ENCODE measurements at regions not wholly inside any gene's neighbourhood (a gene's known extent, or its start where the extent isn't known, plus 50 kb on each side); places are given as distances from the start of the nearest gene placed in this dataset.

- DNase-seq (ENCODE audit: low spot score): no peak
Measured at GRCh38 chr7:51518646-51519045, 202.0 kb upstream of the COBL start.

DNA sequence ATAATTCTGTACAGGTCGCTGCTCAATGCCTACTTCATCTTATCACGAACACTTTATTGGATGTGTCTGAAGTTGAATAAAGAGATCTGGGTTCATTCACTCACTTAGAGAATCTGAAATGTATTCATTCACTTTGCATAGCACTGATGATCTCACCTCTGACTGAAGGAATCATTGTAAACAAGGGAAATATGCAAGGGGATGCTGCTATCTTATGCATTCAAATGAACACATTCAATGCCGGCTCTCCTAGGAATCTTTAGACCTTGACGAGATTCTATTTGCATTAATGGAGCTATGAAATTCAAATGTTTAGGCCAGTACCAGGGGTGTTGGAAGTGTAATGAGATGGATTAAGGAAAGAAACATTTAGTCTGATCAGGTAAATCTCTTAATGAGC lies 200.6 kb upstream of the COBL start:
- DNase-seq (ENCODE audit: low spot score): no peak

GRCh38 chr7:51501620-51502019 lies 185.0 kb upstream of the COBL start:
- no peak for DNase-seq (ENCODE audit: low spot score)

GRCh38 chr7:51482976-51483375 lies 166.4 kb upstream of the COBL start:
- DNase-seq (ENCODE audit: low spot score): no peak

DNA sequence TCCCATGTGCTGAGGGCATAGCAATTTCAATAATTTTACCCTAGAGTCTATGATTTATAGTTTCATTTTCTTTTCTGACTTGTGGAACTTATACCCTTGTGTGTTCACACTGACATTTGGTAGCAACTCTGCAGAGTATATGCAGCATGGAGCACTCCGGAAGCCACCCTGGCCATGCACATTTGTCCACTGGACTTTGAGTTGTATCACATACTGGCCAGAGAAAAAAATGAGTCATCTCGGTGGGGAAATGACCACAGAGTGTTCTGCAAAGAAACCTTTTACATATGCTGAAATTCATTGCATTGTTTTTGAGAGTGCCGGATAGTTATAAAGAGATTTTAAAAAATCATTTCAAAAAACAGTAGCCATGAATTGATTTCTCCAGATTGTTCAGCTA lies 164.8 kb upstream of the COBL start:
- DNase-seq (ENCODE audit: low spot score): no peak

- no peak for DNase-seq (ENCODE audit: low spot score)
Measured at GRCh38 chr7:51477819-51478218, 161.2 kb upstream of the COBL start.

DNA sequence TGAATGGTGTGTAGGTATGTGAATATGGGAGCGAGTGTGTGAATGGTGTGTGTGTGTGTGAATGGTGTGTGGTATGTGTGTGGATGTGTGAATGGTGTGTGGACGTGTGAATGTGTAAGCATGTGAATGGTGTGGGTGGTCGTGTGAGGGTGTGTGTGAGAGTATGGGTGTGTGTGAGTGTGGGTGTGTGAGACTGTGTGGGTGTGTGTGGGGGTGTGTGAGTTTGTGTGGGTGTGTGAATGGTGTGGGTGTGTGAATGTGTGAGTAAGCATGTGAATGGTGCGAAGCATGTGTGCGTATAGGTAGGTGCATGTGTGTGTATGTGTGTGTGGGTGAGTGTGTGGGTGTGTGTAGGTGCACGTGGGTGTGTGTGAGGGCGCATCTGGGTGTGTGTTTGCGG lies 160.7 kb upstream of the COBL start:
- DNase-seq (ENCODE audit: low spot score): no peak

- DNase-seq (ENCODE audit: low spot score): no peak
Measured at GRCh38 chr7:51476026-51476425, 159.4 kb upstream of the COBL start.

DNA sequence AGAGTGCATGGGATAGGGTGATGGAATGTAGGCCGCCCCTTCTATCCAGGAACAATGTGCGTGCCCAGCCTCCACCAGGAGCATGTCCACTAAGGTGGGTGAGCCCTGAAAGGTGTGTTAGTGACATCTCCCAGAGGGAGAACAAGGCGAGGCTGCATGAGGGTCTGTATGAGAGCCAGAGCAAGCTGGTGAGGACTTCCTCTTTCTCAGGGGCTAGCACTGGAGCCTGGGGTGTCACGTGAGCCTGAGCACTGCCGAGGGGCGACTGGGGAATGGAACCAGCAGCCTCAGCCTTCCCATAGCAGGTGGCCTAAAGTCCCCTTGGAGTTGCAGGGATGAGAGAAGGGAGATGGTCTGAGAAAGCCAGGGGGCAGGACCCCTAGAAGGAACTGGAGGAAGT lies 156.3 kb upstream of the COBL start:
- DNase-seq (ENCODE audit: low spot score): no peak

- DNase-seq (ENCODE audit: low spot score): no peak
Measured at GRCh38 chr7:51471981-51472296, 155.3 kb upstream of the COBL start.

GRCh38 chr7:51471210-51471980 lies 154.8 kb upstream of the COBL start:
- DNase-seq (ENCODE audit: low spot score): no peak

DNA sequence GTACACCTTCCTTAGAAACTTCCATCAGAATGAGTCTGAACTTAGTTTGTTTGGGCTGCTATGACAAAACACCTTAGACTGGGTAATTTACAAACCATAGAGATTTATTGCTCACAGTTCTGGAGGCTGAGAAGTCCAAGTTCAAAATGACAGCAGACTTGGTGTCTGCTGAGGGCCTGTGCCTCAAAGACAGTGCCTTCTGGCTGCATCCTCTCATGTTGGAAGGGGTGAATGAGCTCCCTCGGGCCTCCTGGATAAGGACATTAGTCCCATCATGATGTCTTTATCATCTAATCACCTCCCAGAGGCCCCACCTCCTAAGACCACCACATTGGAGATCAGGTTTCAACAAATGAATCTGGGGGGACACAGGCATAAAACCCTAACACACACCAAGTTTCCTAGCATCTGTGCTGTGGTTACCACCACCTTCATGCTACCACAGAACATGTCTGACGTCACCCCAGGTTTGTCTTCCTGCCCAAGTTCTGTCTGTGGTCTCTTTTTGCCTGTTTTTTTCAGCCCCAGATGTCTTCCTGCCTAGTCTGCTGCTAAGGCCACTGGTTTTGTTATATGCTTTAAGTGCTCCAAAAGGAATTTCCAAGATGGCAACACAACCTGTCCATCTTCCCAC lies 150.9 kb upstream of the COBL start:
- DNase-seq (ENCODE audit: low spot score): no peak

- no peak for DNase-seq (ENCODE audit: low spot score)
Measured at GRCh38 chr7:51459809-51460208, 143.2 kb upstream of the COBL start.

DNA sequence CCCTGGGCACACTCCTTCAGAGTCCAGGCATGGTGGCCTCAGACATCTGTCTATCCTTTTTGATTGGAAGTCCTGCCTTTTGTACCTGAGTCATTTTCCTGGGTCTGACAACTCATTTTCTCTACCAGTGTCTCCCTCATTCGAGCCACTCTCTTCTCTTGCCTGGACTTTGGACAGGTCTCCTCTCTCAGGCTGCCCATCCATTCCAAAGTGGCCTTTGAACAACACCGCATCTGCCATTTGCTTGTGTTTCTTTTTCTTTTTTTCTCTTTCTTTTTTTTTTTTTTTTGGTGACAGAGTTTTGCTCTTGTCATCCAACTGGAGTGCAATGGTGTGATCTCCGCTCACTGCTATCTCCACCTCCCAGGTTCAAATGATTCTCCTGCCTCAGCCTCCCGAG lies 142.1 kb upstream of the COBL start:
- no peak for DNase-seq (ENCODE audit: low spot score)

- no peak for DNase-seq (ENCODE audit: low spot score)
Measured at GRCh38 chr7:51457079-51457478, 140.5 kb upstream of the COBL start.

GRCh38 chr7:51456431-51457060 lies 139.9 kb upstream of the COBL start:
- DNase-seq (ENCODE audit: low spot score): no peak

DNA sequence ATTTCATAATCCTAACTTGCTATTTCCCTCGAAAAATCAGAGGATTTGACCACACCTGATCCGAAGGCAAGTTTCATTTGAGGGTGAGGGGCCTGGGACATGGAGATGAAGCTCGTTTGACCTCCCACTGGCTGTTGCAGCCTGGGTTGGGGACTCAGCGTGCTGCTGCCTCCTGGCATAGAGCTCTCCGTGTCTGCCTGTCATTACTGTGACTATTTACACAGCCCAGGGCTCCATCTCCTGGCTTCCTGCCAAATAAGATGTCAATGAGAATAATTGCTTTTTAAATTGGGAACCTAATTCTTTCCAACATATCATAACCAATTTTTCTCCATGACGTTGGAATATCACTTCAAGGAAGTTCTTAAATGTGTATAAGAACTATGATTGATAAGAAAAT lies 139.3 kb upstream of the COBL start:
- DNase-seq (ENCODE audit: low spot score): no peak

DNA sequence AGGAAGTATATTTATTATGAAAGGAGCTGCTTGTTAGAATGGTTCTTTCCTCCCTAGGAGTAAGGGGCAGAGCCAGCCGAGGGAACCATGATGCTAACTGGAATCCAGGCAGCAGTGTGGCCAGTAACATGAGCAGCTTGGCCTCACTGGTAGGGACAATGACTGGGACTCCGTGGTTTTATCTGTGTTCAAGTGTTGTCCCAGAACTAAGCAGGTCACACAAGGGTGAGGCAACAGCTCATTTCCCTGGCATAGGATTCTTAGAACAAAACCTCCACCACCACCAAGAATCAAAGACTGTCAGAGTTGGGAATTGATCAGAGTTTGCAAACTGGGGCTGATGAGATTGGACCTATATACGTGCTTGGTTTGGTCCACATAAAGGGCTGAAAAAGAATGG lies 138.9 kb upstream of the COBL start:
- DNase-seq (ENCODE audit: low spot score): no peak

DNA sequence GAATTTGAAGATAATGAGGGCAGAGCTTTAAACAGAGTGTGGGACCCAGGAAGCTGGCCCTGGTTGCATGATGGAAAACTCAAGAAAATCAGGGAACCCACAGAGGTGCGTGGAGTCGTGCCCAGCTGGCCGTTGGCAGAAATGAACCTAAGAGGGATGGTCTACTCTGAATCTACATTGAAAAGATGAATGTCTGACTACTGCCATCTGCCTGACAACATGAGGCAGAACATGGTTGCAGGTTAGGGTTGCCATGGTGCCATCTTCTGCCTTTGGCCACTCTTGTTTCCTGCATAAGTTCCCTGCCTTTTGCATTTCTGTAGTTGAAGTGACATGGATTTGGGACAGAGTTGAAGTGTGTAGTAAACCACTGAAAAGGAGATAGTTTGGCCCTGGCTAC lies 138.5 kb upstream of the COBL start:
- DNase-seq (ENCODE audit: low spot score): no peak

DNA sequence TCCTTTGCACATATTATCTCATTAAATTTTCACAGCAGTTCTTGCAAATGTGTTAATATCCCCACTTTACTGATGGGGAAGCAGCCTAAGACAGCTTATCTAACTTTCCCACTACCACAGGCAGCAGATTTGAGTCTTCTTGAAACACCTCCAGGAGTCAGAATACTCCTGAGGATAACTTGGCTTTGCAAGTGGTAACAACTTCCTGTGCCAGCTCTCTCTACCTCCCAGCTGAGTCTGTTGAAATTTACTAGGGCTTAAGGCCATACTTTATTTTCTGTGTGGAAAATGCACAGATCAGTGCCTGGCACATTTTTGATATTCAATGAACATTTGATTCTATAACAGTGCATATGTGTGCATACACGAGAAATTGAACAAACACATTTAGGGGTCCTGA lies 136.1 kb upstream of the COBL start:
- no peak for DNase-seq (ENCODE audit: low spot score)

DNA sequence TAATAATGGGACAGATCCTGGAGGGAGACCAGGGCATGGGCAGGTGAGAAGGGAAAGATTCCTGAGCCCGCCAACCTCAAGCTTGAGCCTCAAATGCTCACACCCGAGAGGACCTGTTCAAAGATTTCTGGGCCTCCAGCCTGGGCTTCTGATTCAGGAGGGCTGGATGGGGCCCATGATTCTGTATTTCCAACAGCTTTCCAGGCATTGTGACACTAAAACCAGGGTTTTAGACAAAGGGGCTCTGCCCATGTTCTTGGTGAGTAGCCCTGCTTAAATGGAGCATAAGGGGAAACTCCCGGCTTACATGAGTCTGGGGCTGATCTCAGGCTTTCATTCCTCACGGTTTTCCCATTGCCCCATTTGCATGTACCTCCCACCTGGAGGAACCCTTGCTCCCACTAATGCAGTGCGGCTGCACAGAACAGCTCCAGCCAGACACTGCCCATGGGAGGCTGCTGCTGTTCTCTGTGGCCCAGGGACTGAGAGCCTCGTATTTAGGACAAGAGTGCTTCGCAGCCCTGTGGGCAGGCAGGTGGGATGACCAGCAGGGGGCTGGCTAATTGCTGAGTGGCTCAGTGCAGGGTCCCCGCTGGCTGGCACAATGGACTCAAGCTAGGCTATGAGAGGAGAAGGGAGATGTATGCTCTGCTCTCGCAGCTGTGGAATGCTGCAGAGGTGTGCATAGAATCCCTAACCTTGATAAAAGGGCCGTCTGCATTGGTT lies 135.3 kb upstream of the COBL start:
- no peak for DNase-seq (ENCODE audit: low spot score)

GRCh38 chr7:51450541-51450940 lies 133.9 kb upstream of the COBL start:
- DNase-seq (ENCODE audit: low spot score): no peak

DNA sequence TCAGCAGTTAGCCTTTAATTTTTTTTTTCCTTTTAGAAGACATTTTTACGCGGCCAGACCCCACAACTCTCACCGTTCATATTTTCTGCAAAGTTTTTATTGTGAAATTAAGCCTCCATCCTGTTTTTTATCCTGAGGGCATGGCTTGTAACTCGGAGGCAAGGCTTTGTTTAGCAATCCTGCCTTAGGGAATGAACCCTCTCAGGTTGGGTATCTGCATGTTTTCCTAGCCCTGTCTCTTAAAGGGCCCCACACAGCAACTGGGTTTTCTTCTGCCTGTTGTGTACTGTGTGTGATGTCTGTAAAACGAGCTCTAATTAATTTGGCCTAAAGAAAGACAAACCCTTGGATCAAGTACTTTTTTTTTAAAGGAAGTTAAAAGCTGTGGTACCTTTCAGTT lies 130.2 kb upstream of the COBL start:
- DNase-seq (ENCODE audit: low spot score): no peak

Measured in RKO (cell line).